ENCODE measurements at regions not wholly inside any gene's neighbourhood (a gene's known extent, or its start where the extent isn't known, plus 50 kb on each side); places are given as distances from the start of the nearest gene placed in this dataset.

GRCh38 chr7:148484486-148484885, 106.1 kb upstream of the C7orf33 start:
- no peak for DNase-seq

GRCh38 chr7:148485618-148486017, 104.9 kb upstream of the C7orf33 start:
- Histone ChIP-seq H3K4me1 (peaks cover 12 to 25% (median 16%) of the 10 kb centered on the region in 4 donors), H3K4me3 (no peak overlapping the region), H3K9me3 (no peaks in the 10 kb centered on the region), H3K27ac (peak overlapping the region; percentile 27 to 72 (median 44)), H3K36me3 (no peaks in the 10 kb centered on the region), H3K27me3 (no peaks in the 10 kb centered on the region)
- TF ChIP-seq EP300 (IDR thresholded peaks at IDR 0.05; ENCODE audit: low read depth): no peak
- peak in 2 of 5 experiments; percentile 10 to 21 for TF ChIP-seq CTCF (IDR thresholded peaks at IDR 0.05)
- intact Hi-C loops (cut with DNase I; ENCODE audit: low total_unique reads): no loop called here
- peak; percentile 13 for DNase-seq
- 5 to 29% methylated on average over 3 of the region's 3 CpGs for WGBS, 2 donors (ENCODE audit: low coverage in 1 of 2)
- in situ Hi-C loops (cut with MboI; ENCODE audit: low pct_ligation_motif_present in 1 of 4, low pct_unique_long_range_greater_than_20kb in 1 of 4, low sequenced_read_pairs in 3 of 4): loop anchor here in 2 of 4 donors (25.0 kb wide), 1 partner anchor 223 kb away; no protein-coding TSS in a partner anchor

More at GRCh38 chr7:148484486-148484885, 106.1 kb upstream of the C7orf33 start:
- TF ChIP-seq CTCF (IDR thresholded peaks at IDR 0.05) (no peak), EP300 (IDR thresholded peaks at IDR 0.05; ENCODE audit: low read depth) (no peak), POLR2AphosphoS5 (IDR thresholded peaks at IDR 0.05) (no peak), POLR2A (IDR thresholded peaks at IDR 0.05) (no peak)
- in situ Hi-C loops (cut with MboI; ENCODE audit: low pct_ligation_motif_present in 1 of 4, low pct_unique_long_range_greater_than_20kb in 1 of 4, low sequenced_read_pairs in 3 of 4) (loop anchor here in 2 of 4 donors (25.0 kb wide), 1 partner anchor 222 kb away; no protein-coding TSS in a partner anchor), intact Hi-C loops (cut with DNase I; ENCODE audit: low total_unique reads) (no loop called here)
- no peaks in the 10 kb centered on the region for H3K27me3 ChIP-seq
- peaks cover 13 to 28% (median 16%) of the 10 kb centered on the region in 4 donors for H3K4me1 ChIP-seq
- WGBS, 2 donors (ENCODE audit: low coverage in 1 of 2): 60% methylated on average over 3 of the region's 3 CpGs; no CpG with 5 or more reads in 1 of the 2 donors
- H3K27ac ChIP-seq: peak overlapping the region; percentile 7 to 72 (median 24)
- H3K9me3 ChIP-seq: no peaks in the 10 kb centered on the region
- H3K4me3 ChIP-seq: no peak overlapping the region
- H3K36me3 ChIP-seq: no peaks in the 10 kb centered on the region

- intact Hi-C loops (cut with DNase I; ENCODE audit: low total_unique reads): no loop called here
- peaks cover 9 to 24% (median 15%) of the 10 kb centered on the region in 4 donors for H3K4me1 ChIP-seq
- H3K4me3 ChIP-seq: no peak overlapping the region
- no peak for DNase-seq
- no peaks in the 10 kb centered on the region for H3K9me3 ChIP-seq
- no peaks in the 10 kb centered on the region for H3K27me3 ChIP-seq
- in situ Hi-C loops (cut with MboI; ENCODE audit: low pct_ligation_motif_present in 1 of 4, low pct_unique_long_range_greater_than_20kb in 1 of 4, low sequenced_read_pairs in 3 of 4): loop anchor here in 2 of 4 donors (25.0 kb wide), 1 partner anchor 225 kb away; no protein-coding TSS in a partner anchor
- no peak overlapping the region for H3K27ac ChIP-seq
- H3K36me3 ChIP-seq: no peaks in the 10 kb centered on the region
- TF ChIP-seq POLR2AphosphoS5 (IDR thresholded peaks at IDR 0.05) (no peak), EP300 (IDR thresholded peaks at IDR 0.05; ENCODE audit: low read depth) (no peak), CTCF (IDR thresholded peaks at IDR 0.05) (no peak), POLR2A (IDR thresholded peaks at IDR 0.05) (no peak)
- 86 to 93% methylated on average over 4 to 7 of the region's 7 CpGs for WGBS, 2 donors (ENCODE audit: low coverage in 1 of 2)
Observed at GRCh38 chr7:148486937-148487336, 103.6 kb upstream of the C7orf33 start.

GRCh38 chr7:148487912-148488311, 102.7 kb upstream of the C7orf33 start:
- H3K4me1 ChIP-seq: peaks cover 9 to 24% (median 15%) of the 10 kb centered on the region in 4 donors
- H3K27ac ChIP-seq: no peak overlapping the region
- no peaks in the 10 kb centered on the region for H3K36me3 ChIP-seq
- 65 to 86% methylated on average over 4 of the region's 4 CpGs for WGBS, 2 donors (ENCODE audit: low coverage in 1 of 2)
- in situ Hi-C loops (cut with MboI; ENCODE audit: low pct_ligation_motif_present in 1 of 4, low pct_unique_long_range_greater_than_20kb in 1 of 4, low sequenced_read_pairs in 3 of 4): loop anchor here in 2 of 4 donors (25.0 kb wide), 1 partner anchor 226 kb away; no protein-coding TSS in a partner anchor
- no peak overlapping the region for H3K4me3 ChIP-seq
- H3K9me3 ChIP-seq: peaks cover 0 to 5% of the 10 kb centered on the region in 2 donors
- no peaks in the 10 kb centered on the region for H3K27me3 ChIP-seq
- intact Hi-C loops (cut with DNase I; ENCODE audit: low total_unique reads): no loop called here
- TF ChIP-seq EP300 (IDR thresholded peaks at IDR 0.05; ENCODE audit: low read depth): no peak
- TF ChIP-seq POLR2AphosphoS5 (IDR thresholded peaks at IDR 0.05): no peak
- TF ChIP-seq POLR2A (IDR thresholded peaks at IDR 0.05): no peak
- no peak for TF ChIP-seq CTCF (IDR thresholded peaks at IDR 0.05)
- no peak for DNase-seq

Data from transverse colon (tissue), 4 donors.